Endometrium (tissue), 2 donors: ENCODE measurements at regions not wholly inside any gene's neighbourhood (a gene's known extent, or its start where the extent isn't known, plus 50 kb on each side); places are given as distances from the start of the nearest gene placed in this dataset.

Experiments used
- FAIRE-seq: peaks from 2 replicates; lab custom pipeline; 2012; peaks lifted over from hg19 to GRCh38; lab: Jason Lieb, UNC
- donor health status: control.
- donor health status: control.

DNA sequence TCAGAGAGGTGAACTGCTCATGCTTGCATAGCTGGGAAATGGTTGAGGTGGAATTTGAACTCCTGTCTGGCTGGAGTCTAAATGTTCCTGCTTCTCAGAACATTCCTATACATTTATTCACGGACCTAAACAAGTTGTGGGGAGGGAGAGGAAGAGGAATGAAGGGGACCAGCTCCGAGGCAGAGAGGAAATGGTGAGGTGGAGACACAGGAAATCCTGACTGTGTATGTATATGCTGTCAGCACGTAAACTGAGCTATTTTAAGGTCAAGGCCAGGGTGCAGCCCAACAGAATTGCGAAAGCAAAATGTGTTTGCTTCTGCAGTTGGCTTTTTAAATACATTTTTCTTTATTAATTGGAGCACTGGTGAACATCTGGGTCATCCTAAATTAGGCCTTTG, 74.1 kb upstream of the POMGNT2 start:
- no peak for FAIRE-seq

- FAIRE-seq = no peak
Observed at GRCh38 chr3:43178891-43179366, 73.0 kb upstream of the POMGNT2 start.

DNA sequence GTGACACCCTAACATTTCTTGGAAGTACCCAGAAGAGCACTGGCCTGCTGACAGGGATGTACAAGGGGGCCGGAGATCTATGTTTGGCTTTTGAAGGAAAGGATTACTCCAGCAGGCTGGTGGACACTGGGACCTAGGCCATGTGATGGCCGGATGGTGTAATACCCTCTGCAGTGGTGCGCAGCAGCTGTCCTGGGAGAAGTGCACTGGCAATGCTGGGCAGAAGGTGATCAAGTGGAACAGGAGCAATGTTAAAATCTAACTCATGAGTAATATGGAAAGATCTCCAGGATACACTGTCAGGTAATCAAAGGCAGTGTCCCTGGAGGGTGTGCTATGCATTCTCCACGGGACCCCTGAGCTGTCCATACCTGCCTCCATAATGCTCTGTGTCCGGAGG, 71.2 kb upstream of the POMGNT2 start:
- no peak for FAIRE-seq

- no peak for FAIRE-seq
Observed at GRCh38 chr3:43176666-43177065, 70.8 kb upstream of the POMGNT2 start.

DNA sequence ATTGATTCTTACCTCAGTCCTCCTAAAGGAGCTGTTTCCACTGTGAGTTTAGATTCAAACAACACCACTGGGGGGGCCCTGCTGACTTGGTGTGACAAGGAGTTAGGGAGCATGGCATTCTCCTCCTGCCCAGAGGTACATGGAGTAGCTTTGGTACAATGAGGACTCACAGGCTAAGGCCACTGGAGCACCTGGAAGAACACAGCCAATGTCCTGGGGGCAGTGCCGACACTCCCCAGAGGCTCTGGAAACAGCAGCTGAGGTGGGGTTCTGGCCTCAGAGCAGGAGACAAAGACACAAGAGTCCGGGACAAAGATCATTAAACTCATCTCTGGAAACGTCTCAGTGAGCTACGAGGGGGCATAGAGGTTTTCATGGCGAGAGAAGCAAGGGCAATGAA, 69.7 kb upstream of the POMGNT2 start:
- no peak for FAIRE-seq

- no peak for FAIRE-seq
Observed at GRCh38 chr3:43173949-43174348, 68.1 kb upstream of the POMGNT2 start.

DNA sequence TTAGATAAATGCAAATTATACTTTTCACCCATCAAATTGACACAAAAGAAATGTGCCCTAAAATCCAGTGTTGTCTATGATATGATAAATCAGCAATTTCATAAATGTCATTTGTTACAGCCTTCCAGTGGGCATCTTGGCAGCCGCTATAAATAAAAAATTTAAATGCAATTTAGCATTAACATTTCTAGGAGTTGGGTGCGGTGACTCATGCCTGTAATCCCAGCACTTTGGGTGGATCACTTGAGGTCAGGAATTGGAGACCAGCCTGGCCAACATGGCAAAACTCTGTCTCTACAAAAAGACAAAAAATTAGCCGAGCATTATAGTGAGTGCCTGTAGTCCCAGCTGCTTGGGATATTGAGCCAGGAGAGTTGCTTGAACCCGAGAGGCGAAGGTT, 65.9 kb upstream of the POMGNT2 start:
- no peak for FAIRE-seq

GRCh38 chr3:43170553-43170952, 64.7 kb upstream of the POMGNT2 start:
- FAIRE-seq = no peak

DNA sequence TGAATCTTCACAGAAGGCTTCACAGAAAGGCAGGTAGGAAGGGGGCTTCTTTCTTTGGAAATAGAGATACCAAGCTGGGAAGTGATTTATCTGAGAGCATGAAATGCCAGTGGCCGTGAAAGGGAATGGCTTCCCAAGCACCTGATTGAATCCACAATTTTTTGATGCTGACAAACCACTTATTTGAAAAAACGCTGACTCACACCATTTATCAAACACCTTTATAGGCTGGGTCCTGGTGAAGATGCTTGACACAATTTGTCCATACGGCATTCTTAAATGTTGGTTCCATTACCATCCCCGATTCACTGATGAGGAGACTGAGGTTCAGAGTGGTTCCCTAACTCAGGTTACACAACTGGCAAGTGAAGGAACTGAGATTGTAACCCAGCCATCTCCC, 64.1 kb upstream of the POMGNT2 start:
- no peak for FAIRE-seq

- FAIRE-seq = no peak
Observed at GRCh38 chr3:43166406-43166805, 60.5 kb upstream of the POMGNT2 start.

DNA sequence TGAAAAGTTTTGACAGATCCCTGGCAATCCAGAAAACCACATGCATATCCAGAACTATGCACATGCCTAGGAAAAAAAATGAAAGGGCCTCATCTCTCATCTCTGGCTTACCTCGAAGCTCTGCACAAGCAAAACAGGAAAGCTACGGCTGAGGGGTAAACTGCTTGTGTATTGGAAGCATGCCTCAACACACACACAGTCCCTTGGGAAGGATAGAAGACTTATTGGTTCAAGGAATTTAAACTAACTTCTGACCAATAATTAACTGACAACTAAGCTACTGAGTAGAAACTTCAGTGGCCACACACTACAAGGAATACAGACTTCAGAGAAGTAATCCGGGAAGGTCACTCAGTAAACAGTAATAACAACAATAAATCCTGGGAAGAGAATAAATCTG, 59.9 kb upstream of the POMGNT2 start:
- no peak for FAIRE-seq

DNA sequence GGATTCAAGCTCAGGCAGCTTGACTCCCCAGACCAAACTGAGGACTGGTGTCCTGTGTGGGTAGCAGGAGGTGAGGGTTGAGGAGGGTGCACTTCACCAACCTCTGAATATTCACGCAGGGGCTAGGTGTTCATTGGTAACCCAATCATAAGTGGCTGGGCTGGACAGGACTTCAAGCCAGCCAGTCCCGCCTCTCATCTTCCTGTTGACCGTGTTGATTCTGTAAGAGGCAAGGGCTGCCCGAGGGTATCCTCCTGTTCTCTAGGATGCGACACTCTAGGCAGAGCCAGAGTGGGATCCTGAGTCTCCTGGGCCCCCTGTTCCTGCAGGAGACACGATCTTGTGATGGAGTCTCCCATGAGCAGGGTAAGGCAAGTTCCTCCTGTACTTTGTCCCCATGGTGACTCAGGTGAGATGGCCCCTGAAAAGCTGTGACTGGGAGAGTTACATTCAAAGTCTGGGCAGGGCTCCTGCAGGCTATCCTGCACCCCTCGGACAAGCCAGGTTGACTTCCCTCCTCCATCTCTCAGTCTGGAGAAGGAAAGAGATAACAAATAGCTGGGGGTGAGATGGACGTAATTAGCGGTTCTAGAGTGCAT, 58.1 kb upstream of the POMGNT2 start:
- FAIRE-seq = no peak

DNA sequence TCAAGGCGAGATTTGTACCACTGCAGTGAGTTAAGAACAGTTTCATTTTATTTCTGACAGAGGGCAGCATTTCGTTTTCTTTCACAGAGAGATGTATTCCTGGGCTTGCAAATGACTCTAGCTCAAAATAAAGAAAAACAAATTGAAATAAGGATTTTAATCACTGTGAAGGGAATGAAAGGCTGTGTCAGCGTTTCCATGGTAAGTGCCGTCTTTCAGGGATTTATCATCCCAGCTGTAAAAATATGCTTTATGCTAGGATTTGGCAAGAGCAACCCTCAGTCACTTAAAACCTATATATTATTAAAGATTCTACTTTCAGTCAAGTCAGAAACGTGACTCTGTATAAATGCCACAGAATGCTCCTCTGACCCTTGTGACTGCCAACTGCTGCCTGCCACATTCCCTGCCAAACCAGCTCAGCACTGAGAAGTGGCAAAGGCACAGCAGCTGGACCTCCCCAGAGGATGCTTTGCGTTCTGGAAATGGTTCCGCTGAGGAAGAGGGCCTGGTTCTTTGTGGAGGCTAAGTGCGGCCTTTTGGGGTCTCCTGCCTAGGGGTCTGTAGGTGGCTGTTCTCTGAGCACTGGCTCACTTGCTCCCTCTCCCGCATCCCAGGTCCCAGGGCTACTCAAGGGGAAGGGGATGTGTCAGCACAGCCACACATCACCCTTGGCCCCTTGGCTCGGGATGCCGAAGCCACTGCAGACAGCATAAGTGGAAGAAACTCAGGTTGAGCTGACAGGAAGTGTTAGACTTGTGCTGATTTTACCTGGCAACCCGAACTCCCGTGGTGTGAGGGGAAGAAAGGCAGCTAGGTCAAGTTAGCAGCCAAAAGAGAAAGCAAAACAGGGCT, 56.6 kb upstream of the POMGNT2 start:
- peak; percentile 80 for FAIRE-seq

DNA sequence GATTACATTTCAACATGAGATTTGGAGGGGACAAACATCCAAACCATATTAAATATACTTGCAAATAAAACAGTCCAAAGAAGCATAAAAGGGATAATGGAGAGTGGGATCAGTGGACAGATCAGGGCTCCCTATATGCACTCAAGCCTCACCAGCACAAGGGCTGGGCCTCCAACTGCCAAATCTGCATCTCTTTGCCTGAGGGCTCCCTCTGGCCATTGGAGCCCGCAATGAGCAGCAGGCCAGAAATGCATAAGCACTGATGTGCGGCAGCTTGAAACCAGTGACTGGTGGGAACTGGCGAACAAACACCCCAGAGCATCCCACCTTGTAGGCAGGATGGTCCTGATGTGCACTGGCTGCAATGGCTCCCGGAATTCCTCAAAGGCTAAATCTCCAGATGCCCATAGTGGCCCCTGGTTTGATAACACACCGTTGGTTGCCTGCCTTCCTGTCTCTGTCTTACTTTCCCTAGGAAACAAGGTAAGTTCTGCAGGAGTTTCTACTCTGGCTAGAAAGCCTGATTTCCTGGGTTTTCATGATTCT, 55.9 kb upstream of the POMGNT2 start:
- no peak for FAIRE-seq

- FAIRE-seq = no peak
Observed at GRCh38 chr3:43160664-43161063, 54.8 kb upstream of the POMGNT2 start.

DNA sequence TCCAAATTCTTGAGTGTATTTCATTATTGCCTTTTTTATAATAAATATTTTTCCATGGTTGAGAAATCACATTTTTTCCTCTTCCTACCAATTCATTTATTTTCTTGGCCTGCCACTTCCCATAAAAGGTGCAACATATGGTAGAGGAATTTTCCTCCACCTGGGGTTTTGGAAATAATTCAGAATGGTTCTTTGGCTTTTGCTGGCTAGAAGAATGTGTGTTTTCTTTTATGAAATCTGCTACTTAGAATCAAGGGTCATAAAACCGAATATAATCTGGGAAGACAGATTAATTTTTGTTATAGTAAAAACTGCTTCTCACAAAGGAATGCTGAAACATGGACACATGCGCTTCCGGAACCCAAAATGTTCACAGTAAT, 54.0 kb upstream of the POMGNT2 start:
- peak; percentile 84 for FAIRE-seq

- FAIRE-seq = no peak
Observed at GRCh38 chr3:43159131-43159875, 53.4 kb upstream of the POMGNT2 start.

DNA sequence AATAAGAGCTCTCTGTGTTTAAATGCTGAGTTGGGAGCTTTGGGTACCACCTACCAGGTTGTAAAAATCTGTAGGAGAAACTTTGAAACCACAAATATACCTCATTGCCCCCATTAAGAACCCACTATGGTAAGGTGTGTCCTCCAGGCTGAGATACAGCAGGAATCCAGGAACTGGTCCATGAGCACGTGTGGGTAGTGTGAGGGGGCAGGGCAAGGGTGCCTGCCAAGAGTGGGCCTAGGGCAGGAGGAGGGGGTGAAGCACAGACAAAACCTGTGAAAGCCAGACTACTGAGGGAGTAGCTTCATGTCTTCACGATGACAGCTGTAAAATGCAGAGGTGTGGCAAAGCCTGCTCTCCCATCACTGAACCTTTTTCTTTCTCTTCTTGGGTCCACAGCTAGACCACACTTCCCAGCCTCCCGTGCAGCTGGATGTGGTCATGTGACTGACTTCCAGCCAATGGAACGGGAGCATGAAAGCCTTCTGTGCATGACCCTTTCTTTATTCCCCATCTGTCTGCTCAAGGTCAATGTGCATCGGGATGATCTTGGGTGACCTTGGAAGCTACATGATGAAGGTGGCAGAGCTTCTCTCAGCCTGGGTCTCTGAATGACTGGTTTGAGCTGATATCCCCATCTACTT, 51.1 kb upstream of the POMGNT2 start:
- no peak for FAIRE-seq

DNA sequence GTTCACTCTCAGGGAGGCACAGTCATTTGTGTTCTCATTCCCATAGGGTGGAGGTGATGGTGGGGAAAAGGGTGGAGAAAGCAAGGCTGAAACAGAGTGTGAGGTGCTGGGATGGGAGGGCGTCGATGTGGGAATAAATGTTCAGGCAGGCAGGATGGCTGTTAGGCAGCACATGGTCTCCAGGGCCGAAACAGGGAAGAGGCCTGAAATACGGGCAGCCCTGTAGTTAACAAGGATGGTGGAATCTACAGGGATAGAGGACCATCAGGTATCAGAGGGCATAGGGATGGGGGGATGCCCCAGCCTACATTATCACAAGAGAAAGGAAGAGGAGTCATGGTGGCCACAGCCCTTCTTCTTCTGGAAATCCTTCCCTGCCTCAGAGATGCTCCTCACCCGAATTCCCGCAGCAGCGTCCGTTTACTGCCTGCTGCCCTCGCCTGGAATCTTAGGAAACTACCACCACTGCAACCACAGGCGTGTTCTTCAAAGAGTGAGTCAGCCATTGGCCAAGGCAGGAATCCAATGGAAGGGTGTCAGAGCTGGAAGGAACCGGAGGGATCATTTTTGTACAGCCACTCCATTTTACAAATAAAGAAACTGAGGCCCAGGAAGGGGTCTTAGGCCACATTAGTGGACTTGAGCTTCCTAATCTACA, 49.7 kb upstream of the POMGNT2 start:
- FAIRE-seq = peak; percentile 45
